NCI-H1694 treated with DMSO at 0.1 percent for 48 hours (cell line): ENCODE measurements at regions not wholly inside any gene's neighbourhood (a gene's known extent, or its start where the extent isn't known, plus 50 kb on each side); places are given as distances from the start of the nearest gene placed in this dataset.

Experiments
- DNase-seq: peaks from one replicate; lab custom pipeline; 2025; lab: John Stamatoyannopoulos, UW

DNA sequence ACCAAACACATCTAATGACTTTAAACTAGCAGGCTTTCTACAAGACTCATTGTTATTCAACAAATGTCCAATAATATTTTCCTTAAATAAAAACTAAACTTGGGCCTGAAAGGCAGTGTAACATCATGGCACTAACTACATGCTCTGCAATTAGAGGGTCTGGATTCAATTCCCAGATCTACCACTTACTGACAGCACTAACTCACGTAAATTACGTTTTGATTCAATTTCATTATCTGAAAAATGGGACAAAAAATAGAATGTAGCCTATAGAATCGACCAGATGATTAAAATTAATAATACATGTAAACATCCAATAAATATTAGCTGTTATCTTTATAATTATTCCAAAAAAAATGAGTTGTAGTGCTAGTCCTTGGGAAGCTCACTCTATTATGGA, 98.0 kb upstream of the DDX18 start:
- no peak for DNase-seq

DNA sequence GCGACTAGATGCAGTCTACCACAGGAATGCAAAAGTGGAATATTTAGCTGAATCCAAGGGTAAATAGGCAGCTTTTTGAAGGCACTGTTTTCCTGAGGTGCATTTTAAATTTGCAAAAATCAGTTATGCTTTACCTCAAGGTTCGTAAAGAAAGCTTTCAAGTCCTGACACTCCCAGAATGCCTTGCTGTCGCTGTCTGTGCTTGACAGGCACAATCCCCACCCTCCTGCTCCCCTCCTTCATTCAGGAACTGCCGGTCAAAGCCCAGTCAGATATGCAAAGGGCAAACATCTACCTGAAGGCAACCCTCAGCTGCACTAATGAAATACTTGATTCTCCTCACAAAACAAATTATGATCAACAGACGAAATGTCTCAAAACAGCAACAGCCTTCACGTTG, 97.4 kb upstream of the DDX18 start:
- no peak for DNase-seq

DNA sequence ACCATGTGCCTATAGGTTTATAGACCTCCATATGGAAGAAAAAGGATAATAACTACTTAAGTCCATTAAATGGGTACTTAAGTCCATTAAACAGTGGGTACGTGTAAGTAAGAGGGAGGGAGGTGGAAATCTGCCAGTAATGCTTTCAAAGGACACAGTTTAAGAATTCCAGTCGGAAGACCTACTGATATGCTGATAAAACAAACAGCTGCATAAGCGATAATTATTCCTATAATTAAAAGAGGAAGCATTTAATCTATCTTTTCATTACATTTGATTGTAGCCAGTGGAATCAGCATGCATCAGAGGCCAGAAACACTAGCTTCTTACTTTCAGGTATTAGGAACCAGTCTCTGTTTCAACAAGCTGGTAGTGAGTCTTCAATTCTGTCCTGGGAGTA, 96.4 kb upstream of the DDX18 start:
- no peak for DNase-seq

DNA sequence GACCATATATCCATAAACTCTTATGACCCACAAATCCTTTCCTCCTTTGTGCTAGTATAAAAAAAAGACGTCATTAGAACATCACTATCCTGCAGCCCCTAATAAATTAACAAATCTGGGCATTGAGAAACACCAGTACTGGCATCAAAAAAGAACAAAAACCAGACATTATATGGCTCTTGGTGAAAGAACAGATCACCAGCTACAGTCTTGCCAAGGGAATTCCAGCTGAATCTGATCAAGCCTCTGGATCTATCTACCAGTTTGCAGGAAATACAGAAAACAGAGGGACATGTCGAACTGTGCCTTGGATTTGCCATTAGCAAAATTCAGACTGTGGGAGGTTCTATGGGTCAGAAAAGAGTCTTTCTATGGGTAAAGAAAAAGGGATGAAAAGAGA, 93.7 kb upstream of the DDX18 start:
- DNase-seq = no peak

DNA sequence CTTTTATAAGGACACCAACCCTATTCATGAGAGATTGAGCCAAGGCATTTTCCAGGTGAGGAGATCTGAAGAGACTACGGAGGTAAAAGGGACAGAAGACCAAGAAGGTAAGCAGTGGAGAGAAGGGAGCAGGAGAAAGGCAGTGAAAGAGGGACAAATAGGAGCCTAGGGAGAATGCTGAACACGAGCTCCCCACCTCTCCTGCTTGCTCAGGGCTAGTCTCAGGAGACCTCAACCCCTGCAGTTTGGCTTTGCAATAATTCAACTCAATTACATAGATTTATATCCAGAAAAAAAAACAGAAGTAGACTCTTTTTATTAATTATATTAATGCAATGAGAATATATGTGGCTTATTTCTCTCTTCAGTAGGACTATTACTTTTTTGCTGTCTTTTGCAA, 91.0 kb upstream of the DDX18 start:
- DNase-seq = no peak

DNA sequence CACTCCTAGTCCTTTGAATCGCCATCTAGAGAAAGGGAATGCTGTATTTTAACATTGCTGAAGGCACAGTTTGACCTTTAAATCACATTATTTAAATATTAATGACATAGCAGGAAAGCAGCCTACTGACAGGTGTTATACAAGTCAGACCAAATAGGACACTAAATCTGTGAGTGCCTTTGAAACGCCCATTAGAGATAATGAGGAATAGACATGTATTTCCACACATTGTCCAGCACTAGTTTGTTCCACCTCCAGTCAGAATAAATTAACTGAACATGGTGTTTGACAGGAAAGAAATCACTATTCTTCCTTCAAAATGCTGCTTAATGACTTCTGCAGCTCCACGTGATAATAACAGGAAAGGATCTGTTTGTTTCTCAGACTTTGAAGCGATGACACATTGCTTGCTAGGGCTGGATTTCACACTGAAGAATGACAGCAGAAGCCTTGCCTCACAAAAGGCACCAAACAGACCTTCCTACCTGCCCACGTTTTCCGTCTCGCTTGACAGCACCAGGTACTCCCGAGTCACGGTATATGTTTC, 90.5 kb upstream of the DDX18 start:
- no peak for DNase-seq

DNA sequence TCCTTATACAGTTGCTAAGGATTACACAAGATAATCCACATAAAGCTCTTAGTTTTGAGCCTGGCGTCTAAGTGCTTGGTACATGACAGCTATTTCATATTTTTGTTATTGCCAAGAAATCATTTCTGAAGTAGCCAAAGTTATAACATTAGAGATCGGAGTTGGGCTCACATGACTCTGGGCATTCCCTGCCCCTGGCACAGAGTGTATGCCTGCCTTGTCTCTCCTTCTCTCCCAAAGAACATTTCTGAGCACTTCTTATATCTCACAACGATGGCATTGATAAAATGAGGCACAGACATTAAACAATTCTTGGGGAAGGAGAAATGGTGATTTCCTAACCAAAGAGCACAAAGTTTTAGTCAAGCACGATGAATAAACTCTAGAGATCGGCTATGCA, 87.7 kb upstream of the DDX18 start:
- no peak for DNase-seq

DNA sequence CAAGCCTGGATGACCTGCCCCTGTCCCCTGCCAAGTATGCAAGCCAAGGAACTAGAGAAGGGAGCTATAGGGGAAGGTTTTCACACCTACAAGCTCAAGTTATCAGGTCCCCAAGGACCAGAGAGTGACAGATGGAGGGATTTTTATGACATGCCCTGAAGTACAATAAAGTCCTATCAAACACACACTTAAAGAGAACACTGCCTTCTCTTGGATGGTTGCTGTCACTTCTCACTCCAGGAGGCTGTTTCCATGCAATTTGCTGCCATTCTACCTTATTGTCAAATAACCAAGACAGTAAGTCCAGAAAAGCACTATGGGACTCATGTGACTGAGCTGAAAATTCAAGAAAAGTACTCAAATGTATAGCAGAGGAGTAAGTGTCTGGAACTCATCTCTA, 76.6 kb upstream of the DDX18 start:
- no peak for DNase-seq

DNA sequence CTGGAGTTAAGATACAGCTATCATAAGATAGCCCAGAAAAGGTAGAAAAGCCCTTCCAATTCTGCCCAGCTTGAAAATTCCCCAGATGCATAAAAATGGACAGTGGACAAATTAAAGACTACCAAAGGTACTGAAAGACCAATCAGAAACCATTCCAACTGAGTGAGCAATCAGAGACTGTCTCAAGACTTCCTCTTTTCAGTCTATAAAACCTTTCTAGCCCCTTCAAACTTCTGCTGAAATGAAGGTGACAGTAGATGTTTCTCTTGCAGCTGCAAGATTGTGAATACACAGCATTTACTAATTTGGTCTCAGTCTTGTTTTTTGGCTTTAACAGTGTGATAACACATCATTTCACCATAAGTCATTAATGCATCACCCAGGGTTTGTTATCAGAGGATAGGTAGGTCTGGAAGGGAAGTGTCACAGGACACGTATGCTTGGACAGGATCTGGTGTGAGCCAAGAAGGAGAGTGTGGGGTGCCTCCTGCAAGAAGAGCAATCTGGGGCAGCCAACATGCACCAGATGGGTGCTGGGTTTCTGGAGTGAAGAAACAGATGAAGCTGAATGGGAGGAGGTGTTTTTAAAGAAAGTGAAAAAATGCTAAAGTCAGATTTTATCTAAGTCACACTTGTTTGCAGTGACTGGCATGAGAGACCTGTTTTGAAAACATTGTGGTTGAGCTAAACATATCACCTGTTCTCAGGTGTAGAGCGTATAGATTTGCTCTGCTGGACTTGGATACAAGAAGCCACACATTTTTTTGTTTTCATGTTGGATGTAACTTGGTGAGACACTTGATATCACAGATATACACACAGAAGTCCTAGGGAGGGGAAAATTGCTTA, 75.3 kb upstream of the DDX18 start:
- no peak for DNase-seq

DNA sequence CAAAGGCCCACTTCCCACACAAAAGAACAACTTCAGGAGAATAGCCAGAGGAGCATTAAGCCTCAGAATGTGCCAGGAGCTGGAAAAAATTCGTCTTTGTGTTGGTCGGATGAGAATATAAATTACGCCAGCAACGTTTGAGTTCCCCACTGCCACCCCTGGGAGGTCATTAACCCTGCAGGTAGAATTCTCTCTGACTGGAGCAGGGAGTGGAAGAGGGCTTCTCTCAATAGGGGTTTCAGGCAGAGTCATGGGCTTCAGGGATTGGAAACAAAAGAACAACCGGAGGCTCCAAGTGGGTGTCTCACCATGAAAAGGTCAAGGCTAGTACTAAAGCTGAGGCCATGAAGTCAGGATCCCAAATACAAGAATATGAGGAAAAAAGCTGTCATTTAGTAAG, 69.0 kb upstream of the DDX18 start:
- no peak for DNase-seq

DNA sequence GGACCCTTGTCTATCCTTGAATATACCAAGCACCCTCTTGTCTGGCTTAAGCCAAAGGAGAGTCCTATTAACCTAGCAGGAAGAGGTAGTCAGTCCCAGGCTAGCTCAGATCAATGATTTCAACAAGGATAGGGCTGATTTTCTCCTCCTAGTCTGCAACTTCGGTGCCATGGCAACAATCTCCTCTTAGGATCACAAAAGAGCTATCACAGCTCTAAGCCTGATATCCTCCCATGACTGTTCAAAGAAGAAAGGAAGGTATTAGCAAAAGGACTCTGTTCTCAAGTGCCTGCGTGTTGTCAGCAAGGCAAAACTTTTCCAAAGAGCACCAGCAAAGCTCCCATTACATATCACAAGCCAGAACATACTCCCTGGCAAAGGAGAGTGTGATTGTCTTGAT, 58.7 kb upstream of the DDX18 start:
- DNase-seq = no peak

DNA sequence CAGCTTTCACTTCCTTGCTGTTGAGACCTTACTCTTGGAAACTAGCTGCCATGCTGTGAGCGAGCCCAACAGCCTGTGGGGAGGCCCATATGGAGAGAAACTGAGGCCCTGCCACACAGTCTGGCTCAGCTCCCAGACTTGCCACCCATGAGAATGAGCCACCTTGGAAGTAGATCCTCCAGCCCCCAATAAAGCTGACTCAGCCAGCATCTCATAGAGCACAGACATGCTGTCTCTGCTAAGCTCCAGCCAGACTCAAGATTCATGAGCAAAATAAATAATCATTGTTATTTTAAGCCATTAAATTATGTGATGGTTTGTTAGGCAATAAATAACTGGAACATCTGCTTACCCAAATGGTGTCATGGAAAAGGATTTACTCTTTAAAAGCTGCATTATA, 53.6 kb upstream of the DDX18 start:
- DNase-seq = peak; percentile 90

DNA sequence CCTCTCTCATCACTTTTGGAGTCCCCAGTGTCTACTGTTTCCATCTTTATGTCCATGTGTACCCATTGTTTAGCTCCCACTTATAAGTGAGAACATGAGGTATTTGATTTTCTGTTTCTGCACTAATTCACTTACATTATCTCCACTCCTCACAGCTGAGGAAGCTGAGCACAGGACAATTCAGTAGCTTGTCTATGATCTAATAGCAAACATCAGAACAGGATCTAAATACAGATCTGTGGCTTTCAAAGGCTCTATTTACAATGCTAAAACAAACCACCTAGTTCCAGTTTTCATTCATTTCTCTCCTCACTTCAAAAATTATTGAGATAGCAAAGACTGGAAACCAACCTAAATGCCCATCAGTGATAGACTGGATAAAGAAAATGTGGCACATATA, 52.0 kb upstream of the DDX18 start:
- DNase-seq = no peak

DNA sequence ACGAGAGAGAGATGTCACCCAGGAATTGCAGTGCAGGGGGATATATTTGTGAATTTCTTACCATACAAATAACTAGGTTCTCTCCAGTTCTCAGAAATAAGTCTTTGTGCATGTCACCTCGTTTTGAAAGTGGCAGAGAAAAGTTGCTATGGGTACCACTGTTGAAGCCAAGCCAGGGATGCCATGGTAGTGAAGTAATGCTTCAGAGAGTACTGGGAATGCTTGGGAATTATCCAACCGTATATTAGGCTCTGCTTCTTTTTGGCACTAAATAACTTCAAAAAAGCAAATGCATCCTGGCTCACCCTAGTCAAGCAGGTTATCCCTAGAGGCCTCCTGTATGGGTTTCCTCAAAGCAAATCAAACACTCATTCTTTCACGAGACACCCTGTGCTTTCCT, 50.7 kb upstream of the DDX18 start:
- DNase-seq = peak; percentile 39
